SK-N-SH treated with all-trans-retinoic acid at 6 μM for 48 hours (cell line): ENCODE measurements at regions not wholly inside any gene's neighbourhood (a gene's known extent, or its start where the extent isn't known, plus 50 kb on each side); places are given as distances from the start of the nearest gene placed in this dataset.

ENCODE experiments used
- ATAC-seq: fragments of 200-7000 bp; cut with Tn5 transposase; 3 replicates; pipeline ENCODE4 v1.9.1; 2020; ENCODE audit warnings: mild to moderate bottlenecking, moderate library complexity
- ARNTL ChIP-seq: fragments of 450-650 bp; formaldehyde crosslinking; IDR thresholded peaks from 2 replicates; pipeline ENCODE4 v1.5.0; 2020; ENCODE audit warnings: low read depth, mild to moderate bottlenecking, moderate library complexity, borderline replicate concordance
- BACH2 ChIP-seq: fragments of 250-450 bp; sonication (Bioruptor Pico); IDR thresholded peaks from 2 replicates; pipeline ENCODE4 v1.9.0; 2021; ENCODE audit warnings: mild to moderate bottlenecking, borderline replicate concordance
- CSDC2 ChIP-seq: fragments of 250-450 bp; sonication (Bioruptor Pico); IDR thresholded peaks from 2 replicates; pipeline ENCODE4 v1.5.0; 2020; ENCODE audit warnings: mild to moderate bottlenecking, moderate library complexity
- GLIS3 ChIP-seq: fragments of 250-450 bp; sonication (Bioruptor Pico); IDR thresholded peaks from 2 replicates; pipeline ENCODE4 v1.5.0; 2020; ENCODE audit warnings: mild to moderate bottlenecking, moderate library complexity
- ISL1 ChIP-seq: fragments of 250-450 bp; sonication (Bioruptor Pico); IDR thresholded peaks from 2 replicates; pipeline ENCODE4 v2.1.2; 2022; ENCODE audit warnings: mild to moderate bottlenecking, moderate library complexity
- PATZ1 ChIP-seq: fragments of 250-450 bp; sonication (Bioruptor Pico); IDR thresholded peaks from 2 replicates; pipeline ENCODE4 v1.8.0; 2020; ENCODE audit warnings: mild to moderate bottlenecking, moderate library complexity, borderline replicate concordance
- POU6F1 ChIP-seq: fragments of 250-450 bp; sonication (Bioruptor Pico); IDR thresholded peaks from 2 replicates; pipeline ENCODE4 v1.8.0; 2021; ENCODE audit warnings: low read depth, mild to moderate bottlenecking, moderate library complexity, borderline replicate concordance
- PPARA ChIP-seq: fragments of 250-450 bp; sonication (Bioruptor Pico); IDR thresholded peaks from 2 replicates; pipeline ENCODE4 v1.5.0; 2020; ENCODE audit warnings: mild to moderate bottlenecking, borderline replicate concordance
- RARB ChIP-seq: fragments of 250-450 bp; sonication (Bioruptor Pico); IDR thresholded peaks from 2 replicates; pipeline ENCODE4 v1.8.0; 2021; ENCODE audit warnings: mild to moderate bottlenecking, moderate library complexity
- TCF4 ChIP-seq: fragments of 250-450 bp; sonication (Bioruptor Pico); IDR thresholded peaks from 2 replicates; pipeline ENCODE4 v1.8.0; 2021; ENCODE audit warnings: mild to moderate bottlenecking, moderate library complexity, borderline replicate concordance
- TOX ChIP-seq: fragments of 250-450 bp; sonication (Bioruptor Pico); IDR thresholded peaks from 2 replicates; pipeline ENCODE4 v1.8.0; 2021; ENCODE audit warnings: mild to moderate bottlenecking, moderate library complexity, borderline replicate concordance
- TSHZ2 ChIP-seq: fragments of 250-450 bp; sonication (Bioruptor Pico); IDR thresholded peaks from 2 replicates; pipeline ENCODE4 v1.5.0; 2020; ENCODE audit warnings: mild to moderate bottlenecking, moderate library complexity
- ZFP3 ChIP-seq: fragments of 250-450 bp; sonication (Bioruptor Pico); IDR thresholded peaks from 2 replicates; pipeline ENCODE4 v1.5.0; 2020; ENCODE audit warnings: mild to moderate bottlenecking, moderate library complexity
- ZFP30 ChIP-seq: fragments of 450-650 bp; formaldehyde crosslinking; IDR thresholded peaks from 2 replicates; pipeline ENCODE4 v1.5.0; 2022; ENCODE audit warnings: mild to moderate bottlenecking, moderate library complexity
- ZNF565 ChIP-seq: fragments of 450-650 bp; formaldehyde crosslinking; conservative IDR thresholded peaks from 2 replicates; pipeline ENCODE4 v1.5.0; 2020; ENCODE audit warnings: low read depth, mild to moderate bottlenecking, moderate library complexity
- ZNF70 ChIP-seq: fragments of 450-650 bp; formaldehyde crosslinking; IDR thresholded peaks from 2 replicates; pipeline ENCODE4 v1.5.0; 2020; ENCODE audit warnings: mild to moderate bottlenecking, moderate library complexity

DNA sequence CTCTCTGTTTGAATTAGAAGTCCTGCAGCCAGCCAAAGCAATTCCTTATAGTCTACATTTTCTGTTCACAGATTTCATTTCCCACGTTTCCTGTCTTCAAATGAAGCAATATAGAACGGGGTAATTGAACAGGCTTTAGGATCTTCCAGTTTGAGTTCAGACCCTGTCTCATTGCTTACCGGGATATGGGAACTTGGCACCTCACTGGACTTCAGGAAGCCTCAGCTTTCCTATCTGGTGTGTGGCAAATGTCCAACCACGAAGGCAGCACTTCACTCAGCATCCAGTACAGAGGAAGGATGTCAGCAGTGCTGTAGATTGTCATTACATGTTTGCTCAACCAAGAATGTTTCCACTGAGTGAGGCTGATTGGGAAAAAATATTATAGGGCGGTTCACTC, 271.1 kb upstream of the ZFP42 start:
- no peak for TF ChIP-seq TOX (CRISPR knock-in tag)
- TF ChIP-seq RARB (CRISPR knock-in tag), result no peak
- TF ChIP-seq TCF4 (CRISPR knock-in tag), result no peak
- TF ChIP-seq PATZ1 (CRISPR knock-in tag), result no peak
- no peak for TF ChIP-seq POU6F1
- no peak for TF ChIP-seq PPARA
- TF ChIP-seq TSHZ2 (CRISPR knock-in tag), result no peak
- TF ChIP-seq ZNF565 (CRISPR knock-in tag), result no peak
- no peak for ATAC-seq

GRCh38 chr4:187726485-187726884, 269.1 kb upstream of the ZFP42 start:
- ATAC-seq, result no peak
- TF ChIP-seq ISL1 (CRISPR knock-in tag), result no peak
- no peak for TF ChIP-seq PPARA
- TF ChIP-seq ZNF70, result no peak
- TF ChIP-seq BACH2 (CRISPR knock-in tag), result no peak

DNA sequence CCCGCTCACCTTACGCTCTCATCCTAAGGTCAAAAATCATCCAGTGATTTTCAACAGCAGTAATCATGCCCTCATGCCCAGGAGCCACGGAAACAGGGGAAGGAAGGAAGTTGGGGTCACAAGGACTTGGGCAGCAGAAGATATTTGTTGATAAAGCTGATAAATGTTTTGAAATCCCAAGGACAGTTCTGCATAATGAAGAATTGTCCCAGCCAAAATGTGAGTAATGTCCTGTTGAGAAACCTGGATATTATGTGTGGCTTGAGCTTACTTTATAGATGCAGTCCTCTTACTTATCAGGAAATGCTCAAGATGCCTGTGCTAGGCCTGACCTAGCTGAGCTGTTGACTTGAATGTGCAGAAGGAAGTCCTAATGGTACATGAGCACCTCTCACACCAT, 263.0 kb upstream of the ZFP42 start:
- no peak for ATAC-seq

More for the DNA sequence above, 263.0 kb upstream of the ZFP42 start:
- TF ChIP-seq GLIS3 (CRISPR knock-in tag) (no peak), TSHZ2 (CRISPR knock-in tag) (no peak), ZNF70 (no peak), ARNTL (no peak), ISL1 (CRISPR knock-in tag) (no peak), BACH2 (CRISPR knock-in tag) (no peak), ZFP3 (CRISPR knock-in tag) (no peak), ZFP30 (CRISPR knock-in tag) (no peak), PATZ1 (CRISPR knock-in tag) (no peak), ZNF565 (CRISPR knock-in tag) (no peak), CSDC2 (CRISPR knock-in tag) (no peak)
